HepG2 (cell line): ENCODE measurements at regions not wholly inside any gene's neighbourhood (a gene's known extent, or its start where the extent isn't known, plus 50 kb on each side); places are given as distances from the start of the nearest gene placed in this dataset.
A peak's percentile ranks its signal among the peaks of the same experiment; 100 is the strongest.

Experiments used
- ARID4A ChIP-seq: sonication (generic); formaldehyde crosslinking; IDR thresholded peaks from 2 replicates; pipeline ENCODE4 v1.5.0; 2020; ENCODE audit warnings: mild to moderate bottlenecking, missing genetic modification reagents, borderline replicate concordance
- FOXA1 ChIP-seq, 2 experiments: fragments of 450-650 bp in 1 of 2; sonication (generic) in 1 of 2; formaldehyde crosslinking in 1 of 2; IDR thresholded peaks; 2 replicates each; pipeline versions ENCODE4 v1.4.0 to v1.6.1; 2016 to 2020; ENCODE audit warnings: missing genetic modification reagents in 1 of 2
- FOXA3 ChIP-seq: IDR thresholded peaks from 2 replicates; pipeline ENCODE4 v1.6.1; 2016; ENCODE audit warnings: missing genetic modification reagents, missing compliant biosample characterization
- PRDM10 ChIP-seq: sonication (generic); formaldehyde crosslinking; IDR thresholded peaks from 2 replicates; pipeline ENCODE4 v1.4.0; 2020; ENCODE audit warnings: low read depth, missing genetic modification reagents
- REPIN1 ChIP-seq: sonication (generic); formaldehyde crosslinking; IDR thresholded peaks from 2 replicates; pipeline ENCODE4 v1.8.0; 2022; ENCODE audit warnings: missing genetic modification reagents, low read depth, mild to moderate bottlenecking, borderline replicate concordance
- TGIF2 ChIP-seq: IDR thresholded peaks from 2 replicates; pipeline ENCODE4 v1.6.1; 2016; ENCODE audit warnings: control low read depth, missing compliant biosample characterization
- TRAFD1 ChIP-seq: sonication (generic); formaldehyde crosslinking; IDR thresholded peaks from 2 replicates; pipeline ENCODE4 v1.5.1; 2020; ENCODE audit warnings: missing genetic modification reagents, mild to moderate bottlenecking, borderline replicate concordance
- UBTF ChIP-seq: sonication (generic); formaldehyde crosslinking; IDR thresholded peaks from 2 replicates; pipeline ENCODE4 v1.4.0; 2020; ENCODE audit warnings: mild to moderate bottlenecking, missing genetic modification reagents
- ZBTB49 ChIP-seq: sonication (generic); formaldehyde crosslinking; IDR thresholded peaks from 2 replicates; pipeline ENCODE4 v1.4.0; 2020; ENCODE audit warnings: missing genetic modification reagents, borderline replicate concordance
- ZFP37 ChIP-seq: sonication (generic); formaldehyde crosslinking; IDR thresholded peaks from 2 replicates; pipeline ENCODE4 v1.4.0; 2020; ENCODE audit warnings: missing genetic modification reagents, borderline replicate concordance
- ZFP62 ChIP-seq: sonication (generic); formaldehyde crosslinking; IDR thresholded peaks from 2 replicates; pipeline ENCODE4 v1.4.0; 2020; ENCODE audit warnings: missing genetic modification reagents
- ZNF354B ChIP-seq: sonication (generic); formaldehyde crosslinking; IDR thresholded peaks from 2 replicates; pipeline ENCODE4 v1.8.0; 2022; ENCODE audit warnings: mild to moderate bottlenecking, missing genetic modification reagents
- ZNF567 ChIP-seq: sonication (generic); formaldehyde crosslinking; IDR thresholded peaks from 2 replicates; pipeline ENCODE4 v1.8.1; 2023; ENCODE audit warnings: mild to moderate bottlenecking, missing genetic modification reagents, borderline replicate concordance
- ZNF670 ChIP-seq: sonication (generic); formaldehyde crosslinking; IDR thresholded peaks from 2 replicates; pipeline ENCODE4 v1.8.0; 2022; ENCODE audit warnings: mild to moderate bottlenecking, missing genetic modification reagents, borderline replicate concordance
- ZNF75D ChIP-seq: sonication (generic); formaldehyde crosslinking; IDR thresholded peaks from 2 replicates; pipeline ENCODE4 v1.8.1; 2023; ENCODE audit warnings: missing genetic modification reagents, mild to moderate bottlenecking, borderline replicate concordance

- no peak for TF ChIP-seq REPIN1 (CRISPR knock-in tag)
- no peak for TF ChIP-seq ZNF670
- no peak for TF ChIP-seq ARID4A (CRISPR knock-in tag)
- no peak for TF ChIP-seq TRAFD1
- no peak for TF ChIP-seq ZFP62 (CRISPR knock-in tag)
- peak; percentile 84 for TF ChIP-seq PRDM10 (CRISPR knock-in tag)
- no peak for TF ChIP-seq UBTF (CRISPR knock-in tag)
- TF ChIP-seq ZFP37 (CRISPR knock-in tag): no peak
- TF ChIP-seq ZBTB49 (CRISPR knock-in tag): no peak
- no peak for TF ChIP-seq TGIF2 (CRISPR knock-in tag)
- TF ChIP-seq ZNF75D (CRISPR knock-in tag): no peak
- 0 out of 2 replicates have a peak, but pooled peaks have one; percentile 22 for TF ChIP-seq FOXA3
- TF ChIP-seq FOXA1 (IDR thresholded peaks at IDR 0.05): no peak
- peak; percentile 50 for TF ChIP-seq FOXA1 (CRISPR knock-in tag; IDR thresholded peaks at IDR 0.05)
- no peak for TF ChIP-seq ZNF567 (CRISPR knock-in tag)
- no peak for TF ChIP-seq ZNF354B (CRISPR knock-in tag)
These were observed 481.4 kb downstream of the RASEF start (continued) for GRCh38 chr9:82581516-82581915.
